ENCODE measurements at regions not wholly inside any gene's neighbourhood (a gene's known extent, or its start where the extent isn't known, plus 50 kb on each side); places are given as distances from the start of the nearest gene placed in this dataset.
A peak's percentile ranks its signal among the peaks of the same experiment; 100 is the strongest.

- no peak for DNase-seq
- Histone ChIP-seq H3K27me3 (ENCODE audit: control insufficient read depth in 1 of 2, insufficient read depth in 1 of 2, low read length in 2 of 2) (no peaks in the 10 kb centered on the region), H3K4ac (ENCODE audit: low read depth in 1 of 2, low read length in 2 of 2) (no peak overlapping the region), H3K9ac (ENCODE audit: low read length) (no peak overlapping the region), H3K23ac (ENCODE audit: low read length in 2 of 2) (no peak overlapping the region), H2BK120ac (ENCODE audit: low read depth, low read length) (no peak overlapping the region), H2AK5ac (ENCODE audit: low read length, severe bottlenecking) (peak overlapping the region; percentile 74), H3K79me1 (replicated peaks; ENCODE audit: low read length, poor library complexity, severe bottlenecking) (no peaks in the 10 kb centered on the region), H4K8ac (ENCODE audit: low read length) (no peak overlapping the region), H3K27ac (ENCODE audit: low read length, poor library complexity, severe bottlenecking) (no peak overlapping the region), H3K36me3 (ENCODE audit: control insufficient read depth in 1 of 2, insufficient read depth in 2 of 2, low read depth in 1 of 2, low read length in 2 of 2) (no peaks in the 10 kb centered on the region), H2BK12ac (ENCODE audit: low read length in 2 of 2) (no peak overlapping the region), H3K4me2 (ENCODE audit: low read length, poor library complexity, severe bottlenecking) (no peak overlapping the region), H3K4me3 (ENCODE audit: insufficient read depth in 1 of 2, low read depth in 1 of 2, low read length in 2 of 2) (no peak overlapping the region), H4K91ac (ENCODE audit: low read length) (no peak overlapping the region), H3K9me3 (ENCODE audit: control insufficient read depth, low read length) (no peaks in the 10 kb centered on the region), H3K18ac (ENCODE audit: low read depth in 1 of 2, low read length in 2 of 2) (no peak overlapping the region), H2BK5ac (ENCODE audit: low read depth, low read length, poor library complexity, severe bottlenecking) (no peak overlapping the region), H3K4me1 (ENCODE audit: control insufficient read depth, insufficient read depth, low read depth, low read length) (peaks cover 4% of the 10 kb centered on the region), H2AFZ (ENCODE audit: low read depth, low read length) (no peak overlapping the region), H2BK15ac (ENCODE audit: low read depth, poor library complexity, severe bottlenecking) (no peak overlapping the region), H3K14ac (ENCODE audit: low read length in 2 of 2) (no peak overlapping the region)
- WGBS = 88% methylated on average over 4 of the region's 4 CpGs
Measured at GRCh38 chr13:40333226-40333625, 333.2 kb downstream of the FOXO1 start.

DNA sequence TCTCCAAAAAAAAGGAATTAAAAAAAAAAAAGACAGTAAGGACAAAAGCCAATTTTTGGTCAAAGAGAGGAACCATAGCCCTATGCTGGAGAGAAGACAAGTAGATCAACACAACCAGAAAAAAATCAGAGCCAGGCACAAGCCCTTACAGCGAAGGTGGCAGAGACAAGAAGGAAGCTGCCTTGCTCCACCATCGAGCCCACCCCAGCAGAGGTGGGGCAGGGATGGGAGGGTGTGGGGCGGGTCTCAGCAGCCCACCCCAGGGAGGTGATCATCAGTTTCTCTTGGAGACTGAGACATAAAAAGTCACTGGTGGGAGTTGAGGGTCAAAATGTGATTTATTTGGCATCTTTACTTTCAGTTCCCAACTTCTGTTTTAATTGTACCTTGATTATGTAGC is 332.4 kb downstream of the FOXO1 start:
- Histone ChIP-seq H3K4me2 (ENCODE audit: low read length, poor library complexity, severe bottlenecking) (no peak overlapping the region), H2AK5ac (ENCODE audit: low read length, severe bottlenecking) (no peak overlapping the region), H3K79me1 (replicated peaks; ENCODE audit: low read length, poor library complexity, severe bottlenecking) (no peaks in the 10 kb centered on the region), H3K4me3 (ENCODE audit: insufficient read depth in 1 of 2, low read depth in 1 of 2, low read length in 2 of 2) (no peak overlapping the region), H2BK15ac (ENCODE audit: low read depth, poor library complexity, severe bottlenecking) (no peak overlapping the region), H3K27me3 (ENCODE audit: control insufficient read depth in 1 of 2, insufficient read depth in 1 of 2, low read length in 2 of 2) (no peaks in the 10 kb centered on the region), H3K4me1 (ENCODE audit: control insufficient read depth, insufficient read depth, low read depth, low read length) (peaks cover 4% of the 10 kb centered on the region), H2AFZ (ENCODE audit: low read depth, low read length) (no peak overlapping the region), H3K27ac (ENCODE audit: low read length, poor library complexity, severe bottlenecking) (no peak overlapping the region), H4K8ac (ENCODE audit: low read length) (no peak overlapping the region), H3K14ac (ENCODE audit: low read length in 2 of 2) (no peak overlapping the region), H3K23ac (ENCODE audit: low read length in 2 of 2) (no peak overlapping the region), H4K91ac (ENCODE audit: low read length) (no peak overlapping the region), H2BK12ac (ENCODE audit: low read length in 2 of 2) (peak overlapping the region in 1 of 2 experiments; percentile 23), H2BK120ac (ENCODE audit: low read depth, low read length) (no peak overlapping the region), H3K36me3 (ENCODE audit: control insufficient read depth in 1 of 2, insufficient read depth in 2 of 2, low read depth in 1 of 2, low read length in 2 of 2) (no peaks in the 10 kb centered on the region), H3K18ac (ENCODE audit: low read depth in 1 of 2, low read length in 2 of 2) (no peak overlapping the region), H3K9ac (ENCODE audit: low read length) (no peak overlapping the region), H3K9me3 (ENCODE audit: control insufficient read depth, low read length) (no peaks in the 10 kb centered on the region), H3K4ac (ENCODE audit: low read depth in 1 of 2, low read length in 2 of 2) (no peak overlapping the region), H2BK5ac (ENCODE audit: low read depth, low read length, poor library complexity, severe bottlenecking) (no peak overlapping the region)
- DNase-seq = no peak
- 95% methylated on average over 3 of the region's 3 CpGs for WGBS

DNA sequence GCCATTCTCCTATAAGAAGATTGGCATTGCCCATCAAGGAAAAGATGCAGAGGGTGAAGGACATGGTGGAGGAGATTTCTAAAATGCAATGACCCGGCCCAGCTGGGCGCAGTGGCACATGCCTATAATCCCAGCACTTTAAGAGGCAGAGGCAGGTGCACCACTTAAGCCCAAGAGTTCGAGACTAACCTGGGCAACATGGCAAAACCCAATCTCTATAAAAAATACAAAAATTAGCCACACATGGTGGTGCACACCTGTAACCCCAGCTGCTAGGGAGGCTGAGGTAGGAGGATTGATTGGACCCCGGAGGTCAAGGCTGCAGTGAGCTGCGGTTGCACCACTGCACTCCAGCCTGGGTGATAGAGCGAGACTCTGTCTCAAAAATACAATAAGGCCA is 331.8 kb downstream of the FOXO1 start:
- Histone ChIP-seq H2BK15ac (ENCODE audit: low read depth, poor library complexity, severe bottlenecking) (no peak overlapping the region), H3K4ac (ENCODE audit: low read depth in 1 of 2, low read length in 2 of 2) (no peak overlapping the region), H2AK5ac (ENCODE audit: low read length, severe bottlenecking) (no peak overlapping the region), H3K27ac (ENCODE audit: low read length, poor library complexity, severe bottlenecking) (no peak overlapping the region), H3K4me3 (ENCODE audit: insufficient read depth in 1 of 2, low read depth in 1 of 2, low read length in 2 of 2) (no peak overlapping the region), H4K91ac (ENCODE audit: low read length) (no peak overlapping the region), H3K18ac (ENCODE audit: low read depth in 1 of 2, low read length in 2 of 2) (no peak overlapping the region), H3K9ac (ENCODE audit: low read length) (no peak overlapping the region), H3K23ac (ENCODE audit: low read length in 2 of 2) (no peak overlapping the region), H3K4me2 (ENCODE audit: low read length, poor library complexity, severe bottlenecking) (no peak overlapping the region), H3K14ac (ENCODE audit: low read length in 2 of 2) (no peak overlapping the region), H4K8ac (ENCODE audit: low read length) (no peak overlapping the region), H2BK12ac (ENCODE audit: low read length in 2 of 2) (no peak overlapping the region), H3K36me3 (ENCODE audit: control insufficient read depth in 1 of 2, insufficient read depth in 2 of 2, low read depth in 1 of 2, low read length in 2 of 2) (no peaks in the 10 kb centered on the region), H2AFZ (ENCODE audit: low read depth, low read length) (no peak overlapping the region), H2BK120ac (ENCODE audit: low read depth, low read length) (no peak overlapping the region), H3K4me1 (ENCODE audit: control insufficient read depth, insufficient read depth, low read depth, low read length) (peaks cover 4% of the 10 kb centered on the region), H3K9me3 (ENCODE audit: control insufficient read depth, low read length) (no peaks in the 10 kb centered on the region), H3K79me1 (replicated peaks; ENCODE audit: low read length, poor library complexity, severe bottlenecking) (no peaks in the 10 kb centered on the region), H3K27me3 (ENCODE audit: control insufficient read depth in 1 of 2, insufficient read depth in 1 of 2, low read length in 2 of 2) (no peaks in the 10 kb centered on the region), H2BK5ac (ENCODE audit: low read depth, low read length, poor library complexity, severe bottlenecking) (no peak overlapping the region)
- no peak for DNase-seq
- WGBS = 93% methylated on average over 5 of the region's 6 CpGs

- no peak overlapping the region for H4K91ac ChIP-seq (ENCODE audit: low read length)
- no peaks in the 10 kb centered on the region for H3K9me3 ChIP-seq (ENCODE audit: control insufficient read depth, low read length)
- no peaks in the 10 kb centered on the region for H3K27me3 ChIP-seq (ENCODE audit: control insufficient read depth in 1 of 2, insufficient read depth in 1 of 2, low read length in 2 of 2)
- H3K9ac ChIP-seq (ENCODE audit: low read length) = no peak overlapping the region
- no peak overlapping the region for H4K8ac ChIP-seq (ENCODE audit: low read length)
- WGBS = 83% methylated on average over 7 of the region's 7 CpGs
- H2AFZ ChIP-seq (ENCODE audit: low read depth, low read length) = no peak overlapping the region
- no peak overlapping the region for H2BK5ac ChIP-seq (ENCODE audit: low read depth, low read length, poor library complexity, severe bottlenecking)
- H2BK120ac ChIP-seq (ENCODE audit: low read depth, low read length) = no peak overlapping the region
- H3K36me3 ChIP-seq (ENCODE audit: control insufficient read depth in 1 of 2, insufficient read depth in 2 of 2, low read depth in 1 of 2, low read length in 2 of 2) = no peaks in the 10 kb centered on the region
- no peak overlapping the region for H3K23ac ChIP-seq (ENCODE audit: low read length in 2 of 2)
- H3K27ac ChIP-seq (ENCODE audit: low read length, poor library complexity, severe bottlenecking) = no peak overlapping the region
- H3K4me2 ChIP-seq (ENCODE audit: low read length, poor library complexity, severe bottlenecking) = no peak overlapping the region
- no peak for DNase-seq
- no peak overlapping the region for H2BK12ac ChIP-seq (ENCODE audit: low read length in 2 of 2)
- no peak overlapping the region for H2AK5ac ChIP-seq (ENCODE audit: low read length, severe bottlenecking)
- no peaks in the 10 kb centered on the region for H3K79me1 ChIP-seq (replicated peaks; ENCODE audit: low read length, poor library complexity, severe bottlenecking)
- H3K14ac ChIP-seq (ENCODE audit: low read length in 2 of 2) = peak overlapping the region in 1 of 2 experiments; percentile 35
- no peak overlapping the region for H3K4me3 ChIP-seq (ENCODE audit: insufficient read depth in 1 of 2, low read depth in 1 of 2, low read length in 2 of 2)
- no peak overlapping the region for H3K18ac ChIP-seq (ENCODE audit: low read depth in 1 of 2, low read length in 2 of 2)
- peaks cover 9% of the 10 kb centered on the region for H3K4me1 ChIP-seq (ENCODE audit: control insufficient read depth, insufficient read depth, low read depth, low read length)
- no peak overlapping the region for H2BK15ac ChIP-seq (ENCODE audit: low read depth, poor library complexity, severe bottlenecking)
- H3K4ac ChIP-seq (ENCODE audit: low read depth in 1 of 2, low read length in 2 of 2) = no peak overlapping the region
Measured at GRCh38 chr13:40336228-40337221, 329.9 kb downstream of the FOXO1 start.
